ENCODE measurements at regions not wholly inside any gene's neighbourhood (a gene's known extent, or its start where the extent isn't known, plus 50 kb on each side); places are given as distances from the start of the nearest gene placed in this dataset.

- no peak for TF ChIP-seq TSHZ2 (CRISPR knock-in tag; IDR thresholded peaks at IDR 0.05)
- no peak for TF ChIP-seq ARNTL (CRISPR knock-in tag; IDR thresholded peaks at IDR 0.05; ENCODE audit: borderline replicate concordance, low read depth)
- TF ChIP-seq ZFP30 (CRISPR knock-in tag; IDR thresholded peaks at IDR 0.05) = no peak
- no peak for TF ChIP-seq GLIS3 (CRISPR knock-in tag; IDR thresholded peaks at IDR 0.05)
- TF ChIP-seq ZC3H10 (CRISPR knock-in tag; IDR thresholded peaks at IDR 0.05) = no peak
- no peak for TF ChIP-seq ZNF565 (CRISPR knock-in tag; conservative IDR thresholded peaks at IDR 0.05; ENCODE audit: low read depth)
- no peak for ATAC-seq
These were observed 323.9 kb downstream of the GALR1 start for GRCh38 chr18:77573571-77573970.

GRCh38 chr18:77590943-77591515 is 341.4 kb downstream of the GALR1 start:
- no peak for TF ChIP-seq PATZ1 (CRISPR knock-in tag; IDR thresholded peaks at IDR 0.05; ENCODE audit: borderline replicate concordance)
- TF ChIP-seq ZNF565 (CRISPR knock-in tag; conservative IDR thresholded peaks at IDR 0.05; ENCODE audit: low read depth) = no peak
- TF ChIP-seq ZFP30 (CRISPR knock-in tag; IDR thresholded peaks at IDR 0.05) = no peak
- no peak for TF ChIP-seq TCF4 (CRISPR knock-in tag; IDR thresholded peaks at IDR 0.05; ENCODE audit: borderline replicate concordance)
- no peak for TF ChIP-seq CSDC2 (CRISPR knock-in tag; IDR thresholded peaks at IDR 0.05)
- no peak for TF ChIP-seq BACH2 (CRISPR knock-in tag; IDR thresholded peaks at IDR 0.05; ENCODE audit: borderline replicate concordance)
- no peak for TF ChIP-seq OSR1 (CRISPR knock-in tag; IDR thresholded peaks at IDR 0.05)
- TF ChIP-seq PPARA (CRISPR knock-in tag; IDR thresholded peaks at IDR 0.05; ENCODE audit: borderline replicate concordance) = no peak
- TF ChIP-seq ISL1 (CRISPR knock-in tag; IDR thresholded peaks at IDR 0.05) = no peak
- TF ChIP-seq ZFP3 (CRISPR knock-in tag; IDR thresholded peaks at IDR 0.05) = no peak
- TF ChIP-seq POU6F1 (CRISPR knock-in tag; IDR thresholded peaks at IDR 0.05; ENCODE audit: borderline replicate concordance, low read depth) = no peak
- no peak for TF ChIP-seq TSHZ2 (CRISPR knock-in tag; IDR thresholded peaks at IDR 0.05)
- TF ChIP-seq RARB (CRISPR knock-in tag; IDR thresholded peaks at IDR 0.05) = no peak
- TF ChIP-seq TOX (CRISPR knock-in tag; IDR thresholded peaks at IDR 0.05; ENCODE audit: borderline replicate concordance) = no peak
- TF ChIP-seq GLIS3 (CRISPR knock-in tag; IDR thresholded peaks at IDR 0.05) = no peak
- TF ChIP-seq ZNF8 (CRISPR knock-in tag; IDR thresholded peaks at IDR 0.05) = no peak
- no peak for TF ChIP-seq ZC3H10 (CRISPR knock-in tag; IDR thresholded peaks at IDR 0.05)
- TF ChIP-seq ZNF70 (CRISPR knock-in tag; IDR thresholded peaks at IDR 0.05) = no peak
- no peak for TF ChIP-seq CSRNP3 (CRISPR knock-in tag; IDR thresholded peaks at IDR 0.05)

More at GRCh38 chr18:77590943-77591515, 341.4 kb downstream of the GALR1 start:
- ATAC-seq = no peak
